GM21447 (cell line): ENCODE measurements at regions not wholly inside any gene's neighbourhood (a gene's known extent, or its start where the extent isn't known, plus 50 kb on each side); places are given as distances from the start of the nearest gene placed in this dataset.
"Not testable (repeated sequence)": the region's sequence is repeated elsewhere in the genome, so short reads cannot be mapped to it uniquely, and the experiment has no call there.

ENCODE experiments used
- ATAC-seq: cut with Tn5 transposase; IDR thresholded peaks from one replicate; pipeline ENCODE4 v1.9.1; 2021; ENCODE audit not compliant: unreplicated experiment

DNA sequence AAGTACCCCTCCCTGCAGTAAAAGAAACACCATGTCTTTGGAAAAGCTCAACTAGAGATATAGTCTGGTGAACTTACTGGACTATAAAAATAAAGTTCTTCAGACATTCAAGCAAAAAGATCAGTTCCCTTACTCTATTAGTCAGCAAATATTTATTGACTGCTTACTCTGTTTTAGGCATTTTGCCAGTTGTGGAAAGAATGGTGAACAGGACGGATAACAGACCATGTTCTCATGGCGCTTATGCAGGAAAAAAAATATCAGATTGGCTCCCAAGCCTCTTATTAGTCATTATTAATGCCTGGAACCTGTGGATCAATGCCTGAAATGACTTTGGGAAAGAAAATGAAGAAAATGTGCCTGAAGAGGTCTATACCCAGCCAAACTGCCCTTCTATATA lies 282.2 kb upstream of the EPHA7 start:
- no peak for ATAC-seq

DNA sequence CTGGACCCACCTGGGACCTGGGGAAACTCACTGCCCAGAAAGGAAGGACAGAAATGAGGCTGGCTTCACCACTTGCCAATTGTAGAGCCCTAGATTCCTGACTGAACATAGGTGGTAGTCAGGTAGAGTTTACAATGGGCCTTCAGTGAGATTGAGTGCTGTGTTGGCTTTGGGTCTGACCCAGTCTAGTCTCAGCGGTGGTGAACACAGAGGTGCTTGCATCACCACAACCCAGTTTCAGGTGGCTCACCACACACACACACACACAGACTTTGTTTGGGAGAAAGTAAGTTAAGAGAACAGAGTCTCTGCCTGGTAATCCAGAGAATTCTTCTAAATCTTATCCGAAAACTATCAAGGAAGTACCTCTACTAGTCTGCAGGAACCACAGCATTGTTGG lies 266.1 kb upstream of the EPHA7 start:
- no peak for ATAC-seq

DNA sequence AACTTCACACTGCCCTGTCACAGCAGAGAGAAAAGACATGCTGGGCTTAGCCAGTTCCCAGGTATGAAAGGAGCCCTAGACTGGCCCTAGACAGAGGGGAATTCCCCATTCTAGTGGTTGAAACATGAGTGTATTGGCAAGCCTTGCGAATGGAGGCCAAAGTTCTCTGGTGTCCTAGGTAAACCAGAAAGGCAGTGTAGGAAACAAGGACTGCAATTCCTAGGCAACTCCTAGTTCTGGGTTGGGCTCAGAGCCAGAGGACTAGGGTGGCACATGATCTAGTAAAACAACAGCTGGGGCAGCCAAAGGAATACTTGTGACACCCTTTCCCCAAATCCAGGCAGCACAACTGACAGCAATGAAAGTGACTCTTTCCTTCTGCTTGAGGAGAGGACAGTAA lies 265.0 kb upstream of the EPHA7 start:
- ATAC-seq = no peak

DNA sequence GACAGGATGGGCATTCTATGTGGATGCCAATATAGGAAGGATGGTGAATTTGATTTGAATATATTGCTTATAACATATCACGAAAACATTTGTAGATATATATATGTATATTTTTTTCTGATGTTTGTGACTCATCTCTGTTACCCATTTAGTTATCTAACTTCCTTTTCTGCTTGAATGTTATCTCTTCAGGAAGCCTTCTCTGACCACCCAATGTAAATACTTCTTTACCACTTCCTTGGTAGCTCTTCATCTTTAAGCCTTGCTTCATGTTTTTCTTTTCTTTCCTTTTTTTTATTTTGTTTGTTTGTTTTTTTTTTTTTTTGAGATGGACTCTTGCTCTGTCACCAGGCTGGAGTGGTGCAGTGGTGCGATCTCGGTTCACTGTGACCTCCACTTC lies 260.5 kb upstream of the EPHA7 start:
- no peak for ATAC-seq

DNA sequence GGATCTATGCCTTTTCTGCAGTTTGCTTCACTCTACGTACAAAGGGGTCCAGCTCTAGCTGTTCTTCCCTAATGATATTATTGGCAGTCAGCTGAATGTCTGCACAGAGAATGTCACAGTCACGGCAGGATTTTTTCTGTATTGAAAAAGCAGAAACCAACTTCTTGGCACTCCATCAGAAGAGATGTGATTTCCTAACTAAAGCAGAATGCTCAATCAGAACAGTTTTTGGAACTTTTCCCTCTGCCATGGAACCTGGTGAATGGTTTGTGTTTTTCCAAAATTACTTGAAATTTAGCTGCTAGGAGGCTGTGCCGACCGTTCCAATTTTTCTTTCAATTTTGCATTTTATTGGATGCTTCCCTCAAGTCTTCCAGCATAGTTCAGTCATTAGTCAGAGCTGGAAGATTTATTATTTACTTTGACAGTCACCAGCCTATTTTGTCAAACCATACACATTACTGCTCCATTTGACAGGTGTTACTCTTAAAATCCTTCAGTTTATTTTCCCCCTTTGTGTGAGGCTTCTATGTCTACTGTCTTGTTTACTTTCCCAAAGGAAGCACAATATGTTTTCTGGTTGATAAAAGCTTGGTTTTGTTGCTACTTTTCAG lies 259.6 kb upstream of the EPHA7 start:
- ATAC-seq = no peak

DNA sequence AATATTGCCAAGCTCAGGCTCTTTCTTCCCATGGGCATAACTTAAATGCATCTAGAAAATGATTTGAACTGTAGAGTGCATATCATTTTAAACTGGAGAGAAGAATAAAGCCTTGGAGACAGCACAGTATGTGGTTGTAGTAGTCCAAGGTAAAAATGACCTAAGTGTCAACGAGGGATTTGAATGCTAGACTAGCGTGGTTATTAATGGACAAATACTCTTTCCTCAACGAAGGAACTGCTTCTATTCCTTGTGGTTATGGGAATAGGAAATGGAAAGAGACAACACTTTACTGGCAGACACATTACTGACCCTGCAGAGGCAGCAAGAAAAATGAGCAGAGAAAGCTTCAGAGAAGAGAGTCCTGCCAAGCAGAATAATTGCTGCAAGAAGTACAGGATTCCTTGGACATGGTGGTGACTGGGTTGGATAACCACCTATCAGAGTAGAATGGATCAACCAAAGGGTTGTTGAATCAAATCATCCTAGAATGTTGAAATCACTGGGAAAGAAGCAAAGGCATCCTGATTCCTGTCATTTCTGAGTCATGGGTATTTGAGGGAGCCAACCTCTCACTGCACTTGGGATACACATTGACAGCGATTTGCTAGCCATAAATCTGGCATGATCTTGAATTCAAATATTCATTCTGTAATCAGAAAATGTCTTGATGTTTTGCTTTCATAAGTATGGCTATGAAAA lies 258.1 kb upstream of the EPHA7 start:
- ATAC-seq = no peak

DNA sequence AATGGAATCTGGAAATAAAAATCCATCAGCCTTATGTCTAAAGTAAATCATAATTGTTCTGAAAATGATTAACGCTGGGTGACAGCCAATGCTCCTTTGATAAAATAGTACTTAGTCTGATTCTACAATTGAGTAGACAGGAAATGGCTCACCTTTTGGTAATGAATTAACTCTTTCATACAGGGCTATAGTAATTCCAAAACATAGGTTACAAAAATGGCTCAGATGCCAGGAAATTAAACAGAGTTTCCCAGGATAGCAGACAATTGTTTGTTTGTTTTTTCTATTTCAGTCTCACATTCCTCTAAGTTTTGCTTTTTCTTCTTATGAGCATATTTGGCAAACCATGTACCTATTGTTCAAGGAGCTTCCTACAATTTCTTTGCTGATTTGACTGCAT lies 257.2 kb upstream of the EPHA7 start:
- ATAC-seq = no peak

DNA sequence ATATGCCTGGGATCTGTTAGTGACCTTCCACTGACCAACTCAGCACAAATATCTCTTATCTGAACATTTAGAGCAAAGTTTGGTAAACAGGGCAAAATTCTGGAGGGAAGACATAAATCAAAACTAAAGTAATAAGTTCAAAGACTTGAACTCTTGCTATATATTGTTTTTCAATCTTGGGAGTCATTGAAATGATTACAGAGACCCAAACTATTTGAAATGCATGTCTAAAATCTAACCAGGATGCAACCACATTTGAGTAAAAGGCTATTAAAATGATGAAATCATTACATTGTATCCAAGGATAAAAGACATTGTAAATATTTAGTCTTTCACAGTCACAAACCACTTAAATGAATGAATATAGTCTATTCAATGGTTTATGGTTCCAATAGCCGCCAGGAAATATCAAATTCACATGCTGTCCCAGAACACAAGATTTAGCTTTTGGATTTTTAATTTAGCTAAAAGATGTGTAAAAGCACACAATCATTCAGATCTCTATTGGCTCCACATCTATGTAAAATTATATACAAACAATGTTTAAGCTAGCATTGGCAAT lies 256.6 kb upstream of the EPHA7 start:
- ATAC-seq = no peak

DNA sequence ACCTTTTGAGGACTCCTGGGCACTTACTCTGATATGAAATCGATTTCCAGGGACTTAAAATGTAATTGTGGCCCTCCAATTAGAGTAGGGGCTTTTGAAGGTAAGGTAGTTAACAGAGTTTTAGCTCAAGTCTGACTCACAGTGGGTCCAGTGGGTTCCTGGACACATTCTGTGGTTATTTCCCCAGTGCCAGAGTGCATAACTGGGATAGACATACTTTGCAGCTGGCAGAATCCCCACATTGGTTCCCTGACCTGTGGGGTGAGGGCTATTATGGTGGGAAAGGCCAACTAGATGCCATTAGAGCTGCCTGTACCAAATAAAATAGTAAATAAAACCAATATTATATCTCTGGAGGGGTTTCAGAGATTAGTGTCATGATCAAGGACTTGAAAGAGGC lies 243.8 kb upstream of the EPHA7 start:
- no peak for ATAC-seq

DNA sequence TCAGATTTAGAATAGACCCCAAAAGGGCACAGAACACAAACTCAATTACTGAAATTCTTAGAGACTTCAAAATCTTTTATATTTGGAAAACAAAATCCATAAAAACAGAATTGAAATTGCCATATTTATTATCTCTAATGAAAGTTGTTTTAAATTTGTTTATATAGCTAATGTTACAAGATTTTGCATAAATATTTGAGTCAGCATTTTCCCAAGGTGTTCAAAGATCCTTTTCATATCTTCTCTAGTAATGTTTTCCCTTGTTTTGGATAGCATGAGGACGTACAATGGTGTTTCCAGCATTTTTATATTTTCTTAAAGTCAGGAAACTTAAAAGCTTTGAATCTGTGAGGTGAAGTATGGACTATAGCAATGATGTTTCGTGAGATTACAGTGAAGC lies 235.2 kb upstream of the EPHA7 start:
- no peak for ATAC-seq

DNA sequence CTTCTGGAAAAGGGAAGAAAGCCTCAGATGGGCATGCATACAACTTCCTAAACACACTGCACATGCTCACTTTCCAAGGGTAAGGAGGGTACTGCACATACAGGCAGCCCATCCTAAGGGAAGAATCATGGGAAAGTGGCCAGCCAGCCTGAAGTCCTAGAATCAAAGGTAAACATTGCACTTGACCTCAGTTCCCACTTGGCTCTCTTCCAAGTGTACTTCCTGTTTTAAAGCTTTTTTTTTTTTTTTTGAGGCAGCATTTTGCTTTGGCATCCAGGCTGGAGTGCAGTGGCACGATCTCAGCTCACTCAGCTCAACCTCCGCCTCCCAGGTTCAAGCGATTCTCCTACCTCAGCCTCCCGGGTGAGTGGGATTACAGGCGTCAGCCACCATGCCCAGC lies 225.3 kb upstream of the EPHA7 start:
- no peak for ATAC-seq

DNA sequence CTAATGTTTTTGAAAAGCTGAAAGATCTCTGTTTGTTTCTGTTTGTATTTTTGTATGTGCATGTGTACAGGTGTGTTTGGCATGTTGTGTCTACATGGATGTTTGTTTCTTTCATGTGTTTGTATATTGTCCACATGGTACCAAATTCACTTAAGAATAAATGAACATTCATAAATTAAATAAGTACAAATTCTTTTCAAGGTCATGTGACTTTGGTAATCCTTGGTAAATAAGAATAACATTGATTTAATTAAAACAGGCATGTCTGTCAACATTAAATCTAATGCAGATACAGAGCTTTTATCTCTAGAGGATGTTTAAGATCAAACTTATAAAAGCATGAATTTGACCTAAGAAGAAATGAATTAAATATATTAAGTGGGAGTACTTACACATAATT lies 219.8 kb upstream of the EPHA7 start:
- ATAC-seq = no peak

DNA sequence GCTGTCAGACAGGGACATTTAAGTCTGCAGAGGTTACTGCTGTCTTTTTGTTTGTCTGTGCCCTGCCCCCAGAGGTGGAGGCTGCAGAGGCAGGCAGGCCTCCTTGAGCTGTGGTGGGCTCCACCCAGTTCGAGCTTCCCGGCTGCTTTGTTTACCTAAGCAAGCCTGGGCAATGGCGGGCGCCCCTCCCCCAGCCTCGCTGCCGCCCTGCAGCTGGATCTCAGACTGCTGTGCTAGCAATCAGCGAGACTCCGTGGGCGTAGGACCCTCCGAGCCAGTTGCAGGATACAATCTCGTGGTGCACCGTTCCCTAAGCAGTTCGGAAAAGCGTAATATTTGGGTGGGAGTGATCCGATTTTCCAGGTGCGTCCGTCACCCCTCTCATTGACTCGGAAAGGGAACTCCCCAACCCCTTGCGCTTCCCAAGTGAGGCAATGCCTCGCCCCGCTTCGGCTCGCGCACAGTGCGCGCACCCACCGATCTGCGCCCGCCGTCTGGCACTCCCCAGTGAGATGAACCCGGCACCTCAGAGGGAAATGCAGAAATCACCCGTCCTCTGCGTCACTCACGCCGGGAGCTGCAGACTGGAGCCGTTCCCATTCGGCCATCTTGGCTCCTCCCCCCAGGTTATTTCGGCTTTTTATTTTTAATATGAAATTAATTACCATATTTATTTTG lies 217.8 kb upstream of the EPHA7 start:
- not testable (repeated sequence) for ATAC-seq

DNA sequence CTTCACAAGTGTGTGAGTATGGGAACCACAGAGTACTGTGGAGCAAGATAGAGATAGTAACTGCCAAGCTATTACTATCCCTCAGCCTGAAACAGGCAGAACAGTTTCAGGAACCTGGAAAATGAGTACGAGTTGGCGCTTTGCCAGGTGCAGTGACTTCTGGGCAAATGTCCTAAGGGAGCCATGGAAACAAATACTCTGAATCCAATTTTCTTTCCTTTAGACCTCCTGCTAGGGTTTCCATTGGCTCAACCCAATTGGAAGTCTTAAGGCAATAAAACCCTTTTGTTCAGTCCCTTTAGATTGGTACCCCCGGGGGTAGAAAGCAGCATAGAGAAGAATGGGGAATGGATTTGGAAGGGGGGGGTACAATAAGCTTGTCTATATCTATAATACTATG lies 205.0 kb upstream of the EPHA7 start:
- ATAC-seq = no peak

DNA sequence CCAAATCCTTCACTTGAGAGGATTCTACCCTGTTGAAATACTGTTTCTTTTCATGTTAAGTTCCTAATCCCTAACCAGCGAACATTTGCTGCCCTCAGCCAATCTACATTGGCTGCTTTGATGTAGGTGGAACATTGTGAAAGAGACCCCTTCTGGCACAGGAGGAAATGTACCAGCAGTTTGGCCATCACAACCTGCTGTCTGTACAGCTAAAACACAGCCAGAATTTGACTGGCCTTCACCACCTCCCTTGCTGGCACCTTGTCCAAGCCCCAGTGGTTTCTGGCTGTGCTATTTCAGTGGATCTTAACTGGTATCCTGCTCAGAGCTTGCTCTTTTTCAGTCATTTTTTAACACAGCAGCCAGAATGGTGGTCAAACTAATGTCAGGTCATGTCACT lies 202.1 kb upstream of the EPHA7 start:
- no peak for ATAC-seq

DNA sequence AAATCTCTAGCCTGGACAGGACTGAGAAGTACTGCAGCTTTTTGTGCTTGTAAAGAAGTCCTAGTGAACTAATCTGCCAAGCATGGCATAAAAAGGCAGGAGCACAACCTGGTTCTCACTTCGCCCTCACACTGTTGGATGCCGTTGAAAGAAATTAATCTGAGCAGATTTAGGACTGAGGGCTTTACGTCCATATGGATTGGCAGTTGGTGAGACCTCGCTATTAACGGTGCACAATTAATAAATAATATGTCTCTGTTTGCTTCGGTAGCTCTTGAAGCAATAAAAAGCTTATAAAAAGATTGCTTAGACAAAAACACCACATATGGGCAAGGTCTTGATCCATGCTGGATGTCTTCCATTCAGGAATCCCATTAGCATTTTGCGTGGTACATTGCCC lies 185.6 kb upstream of the EPHA7 start:
- ATAC-seq = no peak

DNA sequence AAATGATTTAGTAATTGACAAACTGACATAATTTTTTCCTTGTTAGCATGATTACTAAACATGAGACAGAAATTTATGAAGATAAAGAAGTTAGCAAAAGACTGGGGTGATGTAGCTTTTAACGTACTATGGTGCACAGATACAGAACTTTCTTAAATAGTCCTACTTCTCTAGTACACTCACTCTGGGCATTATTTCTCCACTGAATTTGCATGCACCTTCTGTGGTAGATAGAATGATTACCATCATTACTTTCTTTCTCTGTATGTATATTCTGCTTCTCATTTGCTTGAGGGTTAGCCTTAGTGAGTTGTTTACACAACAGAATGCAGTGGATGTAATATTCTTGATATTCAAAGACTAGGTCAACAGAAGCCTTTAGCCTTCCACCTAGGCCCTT lies 173.1 kb upstream of the EPHA7 start:
- ATAC-seq = no peak

DNA sequence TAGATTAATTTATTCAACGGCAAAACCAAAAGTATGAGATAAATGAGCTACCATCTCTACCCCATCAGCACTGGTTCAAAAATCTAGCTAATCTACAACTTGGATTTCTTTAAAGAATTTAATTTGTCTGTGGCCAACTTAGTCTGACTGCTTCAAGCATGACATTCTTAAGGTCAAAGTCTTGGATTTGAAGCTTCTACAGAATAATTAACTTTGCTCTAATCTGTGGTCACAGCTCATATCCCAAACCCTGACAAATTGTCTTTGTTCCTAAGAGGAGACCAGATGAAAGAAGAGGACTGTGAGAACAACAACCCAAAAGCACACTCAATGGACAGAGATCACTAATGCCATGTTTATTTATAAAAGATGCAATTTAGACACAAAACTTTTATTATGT lies 166.9 kb upstream of the EPHA7 start:
- ATAC-seq = no peak

DNA sequence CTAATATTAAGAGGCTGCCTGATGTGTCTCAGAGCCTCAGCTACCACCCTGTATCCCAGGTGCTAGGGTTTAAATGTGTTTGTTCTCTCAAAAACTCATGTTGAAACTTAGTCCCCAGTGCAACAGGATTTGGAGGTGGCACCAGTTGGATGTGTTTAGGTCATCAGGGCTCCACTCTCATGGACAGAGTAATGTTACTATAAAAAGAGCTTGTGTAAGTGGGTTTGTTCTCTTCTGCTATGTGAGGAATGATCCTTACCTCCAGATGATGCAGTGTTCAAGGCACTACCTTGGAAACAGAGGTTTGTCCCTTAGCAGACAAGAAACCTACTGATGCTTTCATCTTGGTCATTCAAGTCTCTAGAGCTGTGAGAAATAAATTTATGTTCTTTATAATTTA lies 164.9 kb upstream of the EPHA7 start:
- ATAC-seq = no peak

DNA sequence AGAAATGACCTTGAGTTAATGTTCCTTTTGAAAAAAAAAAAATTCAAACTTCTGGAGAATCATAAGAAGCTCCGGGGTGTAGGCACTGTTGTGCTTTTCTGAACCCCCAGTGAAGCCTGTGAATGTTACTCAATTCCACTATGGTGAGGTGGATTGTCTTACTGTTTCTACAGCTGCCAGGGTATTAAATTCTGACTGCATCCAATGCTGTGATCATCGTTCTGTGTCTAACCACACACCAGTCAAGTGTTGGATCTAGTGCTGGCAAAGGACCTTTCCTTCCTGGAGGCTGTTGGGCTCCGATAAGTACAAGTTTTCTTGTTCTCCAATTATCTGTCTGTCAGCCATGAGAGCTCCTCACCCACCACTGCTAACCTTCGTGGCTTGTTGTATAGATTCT lies 162.0 kb upstream of the EPHA7 start:
- no peak for ATAC-seq

DNA sequence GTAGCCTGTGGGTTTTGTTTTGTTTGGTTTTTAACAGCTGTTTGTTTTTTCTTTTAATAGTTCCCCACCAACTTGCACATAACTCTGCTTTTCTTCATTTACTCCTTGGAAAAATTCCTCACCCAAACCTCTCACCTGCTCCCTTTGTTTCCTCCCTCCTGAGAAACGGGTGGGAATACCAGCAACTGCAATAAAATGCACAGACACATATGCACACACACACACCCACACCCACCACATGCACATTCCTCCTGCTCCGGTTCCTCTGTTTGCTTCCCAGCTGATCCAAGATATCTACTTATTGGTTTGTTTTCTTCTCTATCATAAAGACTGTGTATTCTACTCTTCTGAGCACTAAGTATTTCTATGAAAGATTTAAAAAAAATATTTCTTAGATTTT lies 161.1 kb upstream of the EPHA7 start:
- no peak for ATAC-seq

DNA sequence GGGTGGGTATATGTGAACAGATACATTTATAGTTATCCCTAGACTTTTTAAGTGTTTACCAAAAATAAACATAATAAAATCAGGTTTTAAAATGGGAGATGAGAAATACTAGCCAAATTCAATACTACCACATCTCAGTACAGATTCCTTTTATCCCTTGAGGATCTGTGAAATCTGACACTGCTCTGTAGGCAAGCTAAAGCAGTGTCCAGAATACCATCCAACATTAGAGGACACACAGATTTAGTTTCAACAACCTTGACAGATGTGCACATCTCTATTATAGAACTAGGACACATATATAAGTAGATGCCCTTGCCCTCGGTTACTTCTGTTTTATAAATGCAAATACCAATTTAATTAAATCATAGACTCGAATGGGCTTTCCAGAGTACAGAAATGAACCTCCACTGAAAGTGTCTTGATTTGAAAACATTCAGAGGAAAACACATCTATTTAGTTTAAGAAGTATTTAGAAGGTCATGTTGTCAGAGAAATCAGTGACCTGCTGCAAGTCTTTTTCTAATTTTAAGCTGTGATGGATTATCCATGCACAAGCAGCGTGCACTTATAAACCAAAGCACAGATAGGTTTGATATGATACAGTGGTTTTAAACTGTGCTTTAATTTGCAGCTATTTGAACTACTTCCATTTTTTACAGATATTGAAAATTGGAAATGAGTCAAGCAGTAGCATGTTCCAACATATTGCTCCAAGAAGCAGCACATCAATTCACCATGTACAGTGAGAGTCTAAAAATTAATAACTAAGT lies 156.3 kb upstream of the EPHA7 start:
- no peak for ATAC-seq
